Esophagus muscularis mucosa (tissue), 4 donors: ENCODE measurements at regions not wholly inside any gene's neighbourhood (a gene's known extent, or its start where the extent isn't known, plus 50 kb on each side); places are given as distances from the start of the nearest gene placed in this dataset.
"Not testable (repeated sequence)": the region's sequence is repeated elsewhere in the genome, so short reads cannot be mapped to it uniquely, and the experiment has no call there.

ENCODE experiments used
- DNase-seq: peaks from one replicate; pipeline ENCODE4 v3.0.0-alpha.2; 2017; ENCODE audit errors: extremely low spot score
- H3K27ac ChIP-seq, 4 donors: fragments of 200-600 bp; sonication (generic); replicated peaks in 1 of 4; 1 replicate in 3 of 4; 2 replicates in 1 of 4; pipeline ENCODE4 v1.5.1; 2016 to 2019; ENCODE audit warnings: mild to moderate bottlenecking in 1 of 4
- H3K27me3 ChIP-seq, 4 donors: fragments of 200-600 bp; sonication (generic); one replicate each; pipeline versions ENCODE4 v1.5.1 to v1.6.0; 2016 to 2019
- H3K36me3 ChIP-seq, 4 donors: fragments of 200-600 bp; sonication (generic); one replicate each; pipeline ENCODE4 v1.5.1; 2016 to 2019
- H3K4me1 ChIP-seq, 4 donors: fragments of 200-600 bp; sonication (generic); one replicate each; pipeline ENCODE4 v1.5.1; 2016 to 2019
- H3K4me3 ChIP-seq, 4 donors: fragments of 200-600 bp; sonication (generic); 1 replicate in 2 of 4; 2 replicates in 2 of 4; pipeline ENCODE4 v1.5.1; 2016 to 2019; ENCODE audit warnings: mild to moderate bottlenecking in 4 of 4, moderate library complexity in 1 of 4
- H3K9me3 ChIP-seq, 4 donors: fragments of 200-600 bp; sonication (generic); 1 replicate in 3 of 4; 2 replicates in 1 of 4; pipeline ENCODE4 v1.5.1; 2016 to 2019
- CTCF ChIP-seq, 3 experiments: fragments of 200-600 bp in 2 of 3; fragments of 450-650 bp in 1 of 3; sonication (generic) in 2 of 3; IDR thresholded peaks; one replicate each; pipeline ENCODE4 v1.5.1; 2017 to 2019; ENCODE audit warnings: antibody characterized with exemption in 3 of 3, mild to moderate bottlenecking in 2 of 3, moderate library complexity in 1 of 3
- EP300 ChIP-seq: sonication (generic); formaldehyde crosslinking; IDR thresholded peaks from one replicate; pipeline ENCODE4 v1.6.1; 2017; ENCODE audit warnings: antibody characterized with exemption
- POLR2A ChIP-seq: fragments of 450-650 bp; IDR thresholded peaks from one replicate; pipeline ENCODE4 v1.6.1; 2017; ENCODE audit warnings: antibody characterized with exemption, moderate library complexity, mild to moderate bottlenecking, low read depth
- POLR2AphosphoS5 ChIP-seq, 2 donors: sonication (generic); formaldehyde crosslinking; IDR thresholded peaks; one replicate each; pipeline ENCODE4 v1.6.1; 2017; ENCODE audit warnings: antibody characterized with exemption in 2 of 2
- WGBS: methylation state at CpG from one replicate; pipeline ENCODE4 v1.1.5; 2018; 5-methylcytosine and 5-hydroxymethylcytosine counted together
- intact Hi-C: fragments of 100-400 bp; cut with DNase I; formaldehyde crosslinking; loops from one replicate; pipeline ENCODE4 v1.15.1; 2023

- WGBS = 92% methylated on average over 14 of the region's 23 CpGs
- H3K9me3 ChIP-seq = peaks cover 0 to 4% (median 0%) of the 10 kb centered on the region in 4 donors
- no peak for DNase-seq
- no peak overlapping the region for H3K4me3 ChIP-seq
- H3K27me3 ChIP-seq = no peaks in the 10 kb centered on the region
- intact Hi-C loops = no loop called here
- H3K36me3 ChIP-seq = no peaks in the 10 kb centered on the region
- H3K27ac ChIP-seq = no peak overlapping the region
- no peak for TF ChIP-seq POLR2AphosphoS5 (IDR thresholded peaks at IDR 0.05)
- no peak for TF ChIP-seq CTCF (IDR thresholded peaks at IDR 0.05)
- TF ChIP-seq EP300 = no peak
- no peak for TF ChIP-seq POLR2A
- H3K4me1 ChIP-seq = no peaks in the 10 kb centered on the region
Measured at GRCh38 chr6:115544765-115545671, 515.7 kb downstream of the FRK start.

DNA sequence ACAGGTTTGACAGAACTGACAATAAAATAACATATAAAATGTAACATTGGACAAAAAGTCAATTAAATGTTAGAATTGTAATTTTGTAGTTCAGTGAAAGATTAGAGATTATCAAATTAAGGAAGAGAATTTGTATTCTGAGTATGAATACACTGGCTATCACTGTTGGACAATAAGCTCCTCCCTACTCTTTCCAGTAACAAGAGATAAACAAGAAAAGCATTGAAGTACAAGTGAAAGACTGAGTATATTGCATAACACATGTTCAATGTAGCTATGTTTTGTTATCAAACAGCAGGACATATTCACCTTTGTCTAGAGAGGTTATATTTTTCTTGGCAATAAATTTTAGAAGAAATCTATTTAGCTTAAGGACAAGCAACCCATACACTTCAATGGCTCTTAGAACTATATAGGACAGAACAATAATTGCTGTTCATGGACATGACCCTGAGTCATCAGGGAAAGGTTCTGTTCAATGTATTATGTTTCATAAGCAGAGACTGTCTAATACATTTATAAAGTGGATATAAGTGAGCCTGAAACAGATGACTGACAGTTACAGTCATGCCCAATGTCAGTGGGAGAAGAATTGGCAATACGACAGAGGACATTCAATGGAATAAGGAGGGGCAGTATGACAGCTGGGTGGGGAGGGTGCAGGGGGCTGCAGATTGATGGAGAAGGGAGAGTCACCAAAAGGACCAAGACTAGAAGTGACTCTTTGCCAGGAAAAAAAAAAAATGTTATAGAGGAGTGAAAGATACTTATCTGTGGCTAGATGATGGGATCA is 520.4 kb downstream of the FRK start:
- TF ChIP-seq EP300 = no peak
- TF ChIP-seq CTCF (IDR thresholded peaks at IDR 0.05) = no peak
- no peak for TF ChIP-seq POLR2AphosphoS5 (IDR thresholded peaks at IDR 0.05)
- no peak for TF ChIP-seq POLR2A
- Histone ChIP-seq H3K4me1 (no peaks in the 10 kb centered on the region), H3K27ac (no peak overlapping the region), H3K4me3 (no peak overlapping the region), H3K9me3 (no peaks in the 10 kb centered on the region), H3K27me3 (no peaks in the 10 kb centered on the region), H3K36me3 (no peaks in the 10 kb centered on the region)
- DNase-seq = no peak
- 95% methylated on average over 1 of the region's 1 CpG for WGBS
- intact Hi-C loops = no loop called here

DNA sequence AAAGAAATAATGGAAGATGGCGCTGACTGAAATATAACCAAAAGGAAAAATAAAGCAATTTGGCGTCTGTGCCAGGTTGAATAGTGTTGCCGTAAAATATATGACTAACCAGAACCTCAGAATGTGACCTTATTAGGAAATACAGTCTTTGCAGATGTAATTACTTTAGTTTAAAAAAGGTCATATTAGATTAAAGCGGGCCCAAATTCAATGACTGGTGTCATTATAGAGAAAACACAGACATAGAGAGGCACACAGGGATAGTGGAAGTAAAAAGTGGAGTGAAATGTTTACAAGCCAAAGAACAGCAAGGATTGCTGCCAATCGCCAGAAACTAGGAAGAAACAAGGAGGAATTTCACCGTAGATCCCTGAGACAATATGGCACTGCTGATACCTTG is 521.2 kb downstream of the FRK start:
- no peak overlapping the region for H3K27ac ChIP-seq
- H3K9me3 ChIP-seq = no peaks in the 10 kb centered on the region
- TF ChIP-seq CTCF (IDR thresholded peaks at IDR 0.05) (no peak), POLR2A (no peak), EP300 (no peak), POLR2AphosphoS5 (IDR thresholded peaks at IDR 0.05) (no peak)
- H3K4me1 ChIP-seq = no peaks in the 10 kb centered on the region
- intact Hi-C loops = no loop called here
- H3K36me3 ChIP-seq = no peaks in the 10 kb centered on the region
- no peak overlapping the region for H3K4me3 ChIP-seq
- H3K27me3 ChIP-seq = no peaks in the 10 kb centered on the region
- 84% methylated on average over 6 of the region's 6 CpGs for WGBS
- no peak for DNase-seq

GRCh38 chr6:115524821-115525220 is 535.9 kb downstream of the FRK start:
- TF ChIP-seq EP300 (no peak), POLR2A (no peak), POLR2AphosphoS5 (IDR thresholded peaks at IDR 0.05) (no peak), CTCF (IDR thresholded peaks at IDR 0.05) (no peak)
- peaks cover 0 to 13% (median 9%) of the 10 kb centered on the region in 4 donors for H3K9me3 ChIP-seq
- H3K4me3 ChIP-seq = no peak overlapping the region
- no peaks in the 10 kb centered on the region for H3K36me3 ChIP-seq
- WGBS = 67% methylated on average over 2 of the region's 2 CpGs
- no peaks in the 10 kb centered on the region for H3K4me1 ChIP-seq
- intact Hi-C loops = no loop called here
- no peak overlapping the region for H3K27ac ChIP-seq
- no peak for DNase-seq
- no peaks in the 10 kb centered on the region for H3K27me3 ChIP-seq

DNA sequence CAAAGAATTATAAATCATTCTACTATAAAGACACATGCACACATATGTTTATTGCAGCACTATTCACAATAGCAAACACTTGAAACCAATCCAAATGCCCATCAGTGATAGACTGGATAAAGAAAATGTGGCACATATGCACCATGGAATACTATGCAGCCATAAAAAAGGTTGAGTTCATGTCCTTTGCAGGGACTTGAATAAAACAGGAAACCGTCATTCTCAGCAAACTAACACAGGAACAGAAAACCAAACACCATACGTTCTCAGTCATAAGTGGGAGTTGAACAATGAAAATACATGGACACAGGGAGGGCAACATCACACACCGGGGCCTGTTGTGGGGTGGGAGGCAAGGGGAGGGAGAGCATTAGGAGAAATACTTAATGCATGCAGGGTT is 538.9 kb downstream of the FRK start:
- WGBS = 83% methylated on average over 3 of the region's 3 CpGs
- H3K9me3 ChIP-seq = peaks cover 0 to 14% (median 11%) of the 10 kb centered on the region in 4 donors
- intact Hi-C loops, H3K27ac ChIP-seq, H3K27me3 ChIP-seq, H3K4me3 ChIP-seq, H3K36me3 ChIP-seq, H3K4me1 ChIP-seq, DNase-seq: not testable (repeated sequence)
